Right cardiac atrium (tissue), 5 donors: ENCODE measurements at regions not wholly inside any gene's neighbourhood (a gene's known extent, or its start where the extent isn't known, plus 50 kb on each side); places are given as distances from the start of the nearest gene placed in this dataset.
"Not testable (repeated sequence)": the region's sequence is repeated elsewhere in the genome, so short reads cannot be mapped to it uniquely, and the experiment has no call there.

Experiments
- ATAC-seq, 2 donors: fragments of 200-7000 bp; cut with Tn5 transposase; one replicate each; pipeline versions ENCODE4 v1.8.0 to v1.9.1; 2020; ENCODE audit warnings: moderate library complexity in 2 of 2, mild to moderate bottlenecking in 1 of 2
- DNase-seq, 3 donors: peaks; one replicate each; pipeline ENCODE4 v3.0.0-alpha.2; 2020
- H3K27ac ChIP-seq: one replicate; pipeline ENCODE4 v1.5.1; 2013; ENCODE audit warnings: mild to moderate bottlenecking, low read length, control low read depth, moderate library complexity
- H3K27me3 ChIP-seq: one replicate; pipeline ENCODE4 v1.6.1; 2013; ENCODE audit not compliant: control insufficient read depth, insufficient read depth
- H3K4me1 ChIP-seq: one replicate; pipeline ENCODE4 v1.6.1; 2013; ENCODE audit warnings: low read length; ENCODE audit not compliant: control insufficient read depth, insufficient read depth
- H3K4me3 ChIP-seq: one replicate; pipeline ENCODE4 v1.5.1; 2013; ENCODE audit warnings: low read length, control low read depth
- H3K9me3 ChIP-seq: one replicate; pipeline ENCODE4 v1.6.1; 2013; ENCODE audit warnings: low read length; ENCODE audit not compliant: control insufficient read depth
- WGBS: extraction: QIAGEN DNeasy Blood & Tissue Kit; methylation state at CpG from one replicate; pipeline ENCODE4 v1.1.7; 2013; 5-methylcytosine and 5-hydroxymethylcytosine counted together
- intact Hi-C, 4 donors: fragments of 100-400 bp; cut with DNase I; formaldehyde crosslinking; loops; one replicate each; pipeline versions ENCODE4 v1.11.0 to v1.14.0; 2022 to 2023
- donor health status: healthy with polysubstance abuse.
- donor health status: DM: no; HTN: yes; CAD: no.
- donor health status: DM: no; HTN: no; CAD: no.
- donor health status: DM: no; HTN: yes; CAD: no; lungs with severe emphysema.
- donor health status: DM: yes; HTN: yes; CAD: no.

- DNase-seq: no peak
- no peaks in the 10 kb centered on the region for H3K4me1 ChIP-seq
- H3K4me3 ChIP-seq: no peak overlapping the region
- no peak overlapping the region for H3K27ac ChIP-seq
- H3K9me3 ChIP-seq: no peaks in the 10 kb centered on the region
- 59% methylated on average over 2 of the region's 2 CpGs for WGBS
- no peak for ATAC-seq
- H3K27me3 ChIP-seq: no peaks in the 10 kb centered on the region
- intact Hi-C loops: no loop called here
Observed at GRCh38 chr4:177187371-177187770, 122.3 kb upstream of the NEIL3 start.

GRCh38 chr4:177190995-177191580 lies 118.6 kb upstream of the NEIL3 start:
- no peak overlapping the region for H3K27ac ChIP-seq
- H3K4me3 ChIP-seq: no peak overlapping the region
- DNase-seq (no peak), ATAC-seq (no peak)
- H3K27me3 ChIP-seq: no peaks in the 10 kb centered on the region
- H3K9me3 ChIP-seq: no peaks in the 10 kb centered on the region
- 44% methylated on average over 3 of the region's 3 CpGs for WGBS
- intact Hi-C loops: no loop called here
- H3K4me1 ChIP-seq: no peaks in the 10 kb centered on the region

- no peak overlapping the region for H3K27ac ChIP-seq
- ATAC-seq: no peak
- no peaks in the 10 kb centered on the region for H3K4me1 ChIP-seq
- no peak for DNase-seq
- WGBS: 62% methylated on average over 4 of the region's 4 CpGs
- H3K9me3 ChIP-seq: no peaks in the 10 kb centered on the region
- intact Hi-C loops: no loop called here
- no peaks in the 10 kb centered on the region for H3K27me3 ChIP-seq
- no peak overlapping the region for H3K4me3 ChIP-seq
Observed at GRCh38 chr4:177191586-177191985, 118.1 kb upstream of the NEIL3 start.

- 83% methylated on average over 7 of the region's 7 CpGs for WGBS
- ATAC-seq: no peak
- intact Hi-C loops: no loop called here
- no peaks in the 10 kb centered on the region for H3K9me3 ChIP-seq
- no peaks in the 10 kb centered on the region for H3K27me3 ChIP-seq
- no peak overlapping the region for H3K4me3 ChIP-seq
- DNase-seq: no peak
- no peaks in the 10 kb centered on the region for H3K4me1 ChIP-seq
- no peak overlapping the region for H3K27ac ChIP-seq
Observed at GRCh38 chr4:177191991-177192390, 117.7 kb upstream of the NEIL3 start.

- DNase-seq, ATAC-seq, intact Hi-C loops, H3K4me1 ChIP-seq, H3K27ac ChIP-seq, H3K9me3 ChIP-seq, H3K27me3 ChIP-seq, H3K4me3 ChIP-seq: not testable (repeated sequence)
- 98% methylated on average over 47 of the region's 47 CpGs for WGBS
Observed at GRCh38 chr4:177193024-177193715, 116.5 kb upstream of the NEIL3 start.

GRCh38 chr4:177194906-177195305 lies 114.8 kb upstream of the NEIL3 start:
- Histone ChIP-seq H3K27ac (no peak overlapping the region), H3K9me3 (no peaks in the 10 kb centered on the region), H3K27me3 (no peaks in the 10 kb centered on the region), H3K4me1 (no peaks in the 10 kb centered on the region), H3K4me3 (no peak overlapping the region)
- intact Hi-C loops: no loop called here
- no peak for ATAC-seq
- WGBS: 83% methylated on average over 7 of the region's 7 CpGs
- no peak for DNase-seq

- DNase-seq: no peak
- Histone ChIP-seq H3K4me1 (no peaks in the 10 kb centered on the region), H3K27ac (no peak overlapping the region), H3K27me3 (no peaks in the 10 kb centered on the region), H3K9me3 (no peaks in the 10 kb centered on the region), H3K4me3 (no peak overlapping the region)
- intact Hi-C loops: no loop called here
- no peak for ATAC-seq
- 65% methylated on average over 2 of the region's 2 CpGs for WGBS
Observed at GRCh38 chr4:177196615-177197014, 113.1 kb upstream of the NEIL3 start.

- no peak overlapping the region for H3K27ac ChIP-seq
- no peaks in the 10 kb centered on the region for H3K9me3 ChIP-seq
- H3K27me3 ChIP-seq: no peaks in the 10 kb centered on the region
- ATAC-seq (no peak), DNase-seq (no peak)
- 71% methylated on average over 1 of the region's 1 CpG for WGBS
- no peaks in the 10 kb centered on the region for H3K4me1 ChIP-seq
- H3K4me3 ChIP-seq: no peak overlapping the region
- intact Hi-C loops: no loop called here
Observed at GRCh38 chr4:177201614-177202013, 108.1 kb upstream of the NEIL3 start.

- intact Hi-C loops: no loop called here
- no peaks in the 10 kb centered on the region for H3K4me1 ChIP-seq
Observed at GRCh38 chr4:177204126-177204525, 105.5 kb upstream of the NEIL3 start.

GRCh38 chr4:177214935-177215334 lies 94.7 kb upstream of the NEIL3 start:
- intact Hi-C loops: no loop called here
- DNase-seq (no peak), ATAC-seq (no peak)
- H3K9me3 ChIP-seq: no peaks in the 10 kb centered on the region
- H3K27ac ChIP-seq: no peak overlapping the region
- no peak overlapping the region for H3K4me3 ChIP-seq
- WGBS: 83% methylated on average over 5 of the region's 5 CpGs
- H3K4me1 ChIP-seq: no peaks in the 10 kb centered on the region
- no peaks in the 10 kb centered on the region for H3K27me3 ChIP-seq

More at GRCh38 chr4:177204126-177204525, 105.5 kb upstream of the NEIL3 start:
- H3K27ac ChIP-seq: no peak overlapping the region
- H3K9me3 ChIP-seq: no peaks in the 10 kb centered on the region
- no peaks in the 10 kb centered on the region for H3K27me3 ChIP-seq
- DNase-seq (no peak), ATAC-seq (no peak)
- 46% methylated on average over 2 of the region's 2 CpGs for whole genome bisulfite sequencing
- H3K4me3 ChIP-seq: no peak overlapping the region

GRCh38 chr4:177220376-177220775 lies 89.3 kb upstream of the NEIL3 start:
- 56% methylated on average over 4 of the region's 4 CpGs for WGBS
- Histone ChIP-seq H3K27me3 (no peaks in the 10 kb centered on the region), H3K4me3 (no peak overlapping the region), H3K4me1 (no peaks in the 10 kb centered on the region), H3K27ac (no peak overlapping the region), H3K9me3 (no peaks in the 10 kb centered on the region)
- DNase-seq: no peak
- ATAC-seq: no peak
- intact Hi-C loops: no loop called here

- H3K4me3 ChIP-seq: no peak overlapping the region
- DNase-seq (no peak), ATAC-seq (no peak)
- no peaks in the 10 kb centered on the region for H3K4me1 ChIP-seq
- intact Hi-C loops: no loop called here
- H3K27ac ChIP-seq: no peak overlapping the region
- no peaks in the 10 kb centered on the region for H3K27me3 ChIP-seq
- H3K9me3 ChIP-seq: no peaks in the 10 kb centered on the region
- WGBS: 44% methylated on average over 2 of the region's 2 CpGs
Observed at GRCh38 chr4:177222781-177223180, 86.9 kb upstream of the NEIL3 start.
